ENCODE measurements at regions not wholly inside any gene's neighbourhood (a gene's known extent, or its start where the extent isn't known, plus 50 kb on each side); places are given as distances from the start of the nearest gene placed in this dataset.
"Not testable (repeated sequence)": the region's sequence is repeated elsewhere in the genome, so short reads cannot be mapped to it uniquely, and the experiment has no call there.

DNA sequence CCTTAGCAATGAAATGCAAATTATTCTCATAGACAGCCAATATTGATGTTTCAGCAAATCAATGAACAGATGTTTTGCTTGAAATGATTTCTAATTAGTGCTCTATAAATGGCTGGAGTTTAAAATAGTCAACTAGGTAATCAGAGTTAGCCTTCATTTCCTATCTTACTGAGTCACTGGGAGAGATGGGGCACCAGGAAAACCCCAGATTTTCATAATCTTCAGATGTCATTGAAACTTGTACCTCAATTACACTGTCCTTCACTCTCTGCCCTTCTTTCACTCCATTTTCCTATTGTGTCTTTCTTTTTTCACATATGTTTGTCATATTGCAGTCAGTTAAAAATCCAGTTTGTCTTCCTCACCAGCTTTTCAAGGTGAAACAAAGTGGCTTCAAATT, 92.7 kb downstream of the C12orf75 start:
- DNase-seq = no peak

DNA sequence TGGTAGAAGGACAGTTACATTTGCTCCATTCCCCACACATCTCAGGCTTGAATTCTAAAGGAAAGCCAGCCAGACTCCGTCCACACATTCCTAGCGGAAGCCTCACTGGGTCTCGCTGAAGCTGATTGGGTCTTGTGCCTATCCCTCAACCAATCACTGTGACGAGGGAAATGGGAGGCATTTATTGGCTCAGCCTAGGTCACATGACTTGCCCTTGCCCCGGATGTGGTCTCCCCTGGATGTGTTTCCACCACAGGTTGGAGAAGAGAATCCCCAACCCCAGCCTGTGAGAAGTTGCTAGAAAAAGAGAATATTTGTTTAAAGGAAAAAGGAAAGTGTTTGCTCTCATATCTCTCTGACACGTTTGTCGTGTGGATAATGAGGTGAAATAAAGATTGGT, 93.4 kb downstream of the C12orf75 start:
- DNase-seq = no peak

DNA sequence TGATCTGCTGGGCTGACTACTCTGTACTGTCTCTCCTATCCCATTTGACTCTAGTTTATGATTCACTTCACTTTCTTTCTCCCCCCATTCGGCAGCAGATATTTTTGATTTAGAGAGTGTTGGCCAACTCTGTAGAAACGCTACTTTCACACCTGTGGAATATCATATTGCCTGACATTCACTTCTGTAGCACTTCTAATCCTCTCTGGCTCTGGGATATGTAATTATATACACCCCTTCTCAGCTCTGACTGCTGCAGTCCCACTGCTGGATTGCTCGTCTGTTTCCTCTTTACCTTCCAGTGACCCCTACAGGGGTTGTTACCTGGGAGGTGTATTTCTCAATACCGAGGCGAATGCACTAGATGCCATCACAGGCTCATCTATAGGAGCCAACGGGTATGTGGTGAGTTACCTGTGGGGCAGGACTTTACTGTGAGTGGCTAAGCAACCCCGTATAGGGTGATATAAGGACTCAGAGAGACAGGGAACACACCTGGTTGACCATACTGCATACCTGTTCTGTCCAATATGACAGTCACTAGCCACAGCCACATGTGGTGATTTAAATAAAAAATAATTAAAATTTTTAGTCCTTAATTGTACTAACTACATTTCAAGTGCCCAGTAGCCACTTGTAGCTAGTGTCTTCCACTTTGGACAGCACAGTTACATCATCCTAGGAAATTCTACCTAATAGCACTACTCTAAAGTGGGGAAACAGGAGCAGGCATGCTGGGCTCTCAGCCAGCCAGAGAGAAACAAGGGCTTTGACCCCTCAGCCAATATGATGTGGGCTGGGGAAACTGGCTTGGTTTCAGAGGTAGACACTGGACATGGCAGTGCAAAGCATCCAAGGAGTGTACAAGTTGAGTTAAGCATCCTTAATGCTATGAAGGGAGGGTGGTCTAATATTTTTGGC, 95.0 kb downstream of the C12orf75 start:
- DNase-seq = no peak

DNA sequence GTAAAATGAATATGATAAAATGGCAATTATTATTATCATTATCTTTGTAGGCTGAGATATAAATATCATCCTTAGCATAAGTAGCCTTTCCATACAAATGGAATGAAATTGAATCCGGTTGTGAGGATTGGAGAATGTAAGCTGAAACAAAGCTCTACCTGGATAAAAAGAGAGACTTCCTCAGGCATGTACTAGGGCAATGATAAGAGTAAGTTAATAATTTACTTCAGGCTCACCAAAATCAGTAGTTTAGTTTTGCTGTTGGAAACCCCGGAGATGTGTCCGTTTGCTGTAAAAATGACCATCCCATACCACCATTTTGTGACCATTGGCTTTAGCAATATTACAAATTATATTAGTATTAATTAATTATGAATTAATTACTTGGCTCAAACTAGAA, 96.3 kb downstream of the C12orf75 start:
- no peak for DNase-seq

DNA sequence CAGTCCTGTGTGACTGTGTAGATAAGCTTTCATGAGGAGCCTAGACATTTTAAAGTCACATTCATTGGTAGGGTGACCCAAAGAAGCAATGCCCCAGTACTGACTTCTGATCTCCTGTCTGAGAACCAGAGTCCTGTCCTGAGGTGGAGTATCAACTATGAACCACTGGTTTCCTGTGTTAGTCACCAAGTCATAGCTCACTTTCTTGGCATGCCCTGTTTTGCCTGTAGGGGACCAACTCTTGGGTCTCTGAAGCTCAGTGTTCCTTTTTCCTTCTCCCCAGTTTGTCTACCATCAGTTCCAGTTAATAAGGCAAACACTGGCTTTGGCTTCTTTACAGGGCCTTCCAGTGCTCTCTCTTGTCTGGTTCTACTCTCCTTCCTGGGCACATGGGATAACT, 97.4 kb downstream of the C12orf75 start:
- DNase-seq = no peak

DNA sequence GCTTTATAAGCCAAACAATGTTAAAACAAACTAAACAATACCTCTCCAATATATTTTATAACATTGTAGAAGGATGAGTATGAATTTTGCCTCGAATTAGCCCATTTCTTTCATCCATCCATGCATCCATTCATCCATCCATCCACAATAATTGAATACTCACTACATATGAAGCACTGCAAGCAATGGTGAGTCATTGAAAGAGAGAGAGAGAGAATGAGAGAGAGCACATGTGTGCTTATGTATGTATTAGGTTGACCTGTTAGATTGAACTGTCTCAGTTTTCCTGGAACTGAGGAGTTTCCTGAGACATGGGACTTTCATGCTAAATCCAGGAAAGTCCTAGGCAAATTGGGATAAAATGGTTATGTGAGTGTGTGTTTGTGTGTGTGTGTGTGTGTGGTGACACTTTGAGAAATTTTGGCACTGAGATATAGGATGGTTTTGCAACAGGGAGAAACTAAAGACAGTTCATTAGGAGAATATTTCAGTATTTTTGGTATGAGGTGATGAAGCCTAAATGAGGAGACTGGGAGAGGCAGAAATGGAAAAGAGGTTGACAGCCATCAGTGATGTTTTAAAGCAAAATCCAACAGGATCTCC, 98.4 kb downstream of the C12orf75 start:
- no peak for DNase-seq

DNA sequence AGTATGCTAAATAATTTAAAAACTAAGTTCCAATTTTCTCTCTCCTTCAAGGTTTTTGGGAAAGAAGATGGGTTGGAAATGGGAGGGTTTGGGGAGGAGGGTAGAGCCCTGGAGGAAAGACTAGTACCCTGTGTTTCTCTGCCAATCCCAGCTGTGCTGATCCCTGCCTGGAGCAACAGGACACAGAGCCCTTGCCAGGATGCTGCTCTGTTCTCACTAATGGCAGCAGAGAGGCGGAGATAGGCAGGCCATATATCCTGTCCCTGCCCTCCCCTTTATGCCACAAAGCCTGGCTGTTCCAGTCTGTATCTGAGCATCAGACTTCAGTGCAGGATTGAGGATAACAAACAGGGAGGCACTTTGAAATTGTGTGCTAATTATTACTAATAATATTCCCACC, 99.0 kb downstream of the C12orf75 start:
- no peak for DNase-seq

DNA sequence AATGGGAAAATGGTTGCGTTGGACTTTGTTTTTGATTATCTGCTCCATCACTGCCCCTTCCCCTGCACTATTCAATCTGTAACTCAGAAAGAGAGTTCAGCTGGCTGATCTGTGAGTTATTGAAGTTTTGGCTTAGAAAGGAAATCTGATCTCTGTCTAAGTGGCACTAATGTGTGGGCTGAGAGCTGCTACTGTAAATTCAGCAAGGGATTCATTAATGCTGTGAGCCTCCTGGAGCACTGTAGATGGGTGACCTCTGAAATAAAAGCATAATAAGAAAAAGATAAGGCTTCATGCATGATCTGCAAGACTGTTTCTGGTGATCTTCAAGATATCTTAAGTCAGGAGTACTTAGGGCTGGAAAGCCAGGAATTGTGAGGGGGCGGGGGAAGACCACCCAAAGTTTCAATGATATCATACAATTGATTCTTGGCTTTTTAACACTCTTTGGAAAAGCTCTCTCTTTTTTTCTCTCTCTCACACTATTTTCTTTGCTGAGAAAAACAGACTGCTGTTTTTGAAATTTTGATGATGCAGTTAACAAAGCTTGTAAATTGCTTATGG, 101.1 kb downstream of the C12orf75 start:
- no peak for DNase-seq

DNA sequence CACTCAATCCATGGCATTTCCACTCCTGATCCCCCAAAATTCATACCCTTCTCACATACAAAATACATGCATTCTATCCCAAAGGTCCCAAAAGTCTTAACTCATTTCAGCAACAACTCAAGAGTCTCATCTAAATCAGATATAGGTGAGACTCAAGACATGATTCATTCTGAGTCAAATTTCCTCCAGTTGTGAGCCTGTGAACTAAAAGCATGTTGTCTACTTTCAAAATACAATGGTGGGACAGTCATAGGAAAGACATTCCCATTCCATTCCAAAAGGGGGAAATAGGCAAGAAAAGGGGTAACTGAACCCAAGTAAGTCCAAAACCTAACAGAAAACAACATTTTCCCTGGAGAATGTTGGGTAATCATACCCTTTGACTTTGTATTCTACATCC, 103.3 kb downstream of the C12orf75 start:
- DNase-seq = no peak

DNA sequence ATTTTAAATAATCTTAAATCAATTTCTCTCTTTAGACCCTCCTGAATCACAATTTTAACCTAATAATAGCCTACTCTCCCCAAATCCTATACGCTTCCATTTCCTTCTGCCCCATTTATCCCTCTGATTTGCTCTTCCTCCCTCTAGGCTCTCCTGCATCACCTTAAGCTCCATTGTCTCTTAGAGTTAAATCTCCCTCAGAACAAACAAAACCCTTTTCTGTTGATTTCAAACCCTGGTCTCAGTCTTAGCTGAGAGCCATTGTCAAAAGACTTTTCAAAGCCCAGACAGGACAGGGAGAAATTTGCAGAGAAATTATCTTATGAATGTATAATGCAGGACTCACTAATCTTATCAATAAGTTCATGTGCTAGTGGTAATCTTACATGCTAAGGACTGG, 106.1 kb downstream of the C12orf75 start:
- DNase-seq = no peak

DNA sequence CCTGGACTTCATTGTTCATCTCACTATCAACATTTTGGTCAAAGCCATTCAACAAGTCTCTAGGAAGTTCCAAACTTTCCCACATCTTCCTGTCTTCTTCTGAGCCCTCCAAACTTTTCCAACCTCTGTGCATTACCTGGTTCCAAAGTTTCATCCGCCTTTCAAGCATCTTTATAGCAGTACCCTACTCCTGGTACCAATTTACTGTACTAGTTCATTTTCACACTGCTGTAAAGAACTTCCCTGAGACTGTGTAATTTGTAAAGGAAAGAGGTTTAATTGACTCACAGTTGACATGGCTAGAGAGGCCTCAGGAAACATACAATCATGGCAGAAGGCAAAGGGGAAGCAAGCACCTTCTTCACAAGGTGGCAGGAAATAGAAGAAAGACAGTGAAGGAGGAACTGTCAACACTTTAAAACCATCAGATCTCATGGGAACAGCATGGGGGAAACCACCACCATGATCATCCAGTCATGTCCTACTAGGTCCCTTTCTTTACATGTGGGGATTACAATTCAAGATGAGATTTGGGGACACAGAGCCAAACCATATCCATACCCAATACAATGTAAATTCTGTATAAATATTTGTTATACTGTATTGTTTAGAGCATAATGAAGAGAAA, 109.7 kb downstream of the C12orf75 start:
- DNase-seq = no peak

DNA sequence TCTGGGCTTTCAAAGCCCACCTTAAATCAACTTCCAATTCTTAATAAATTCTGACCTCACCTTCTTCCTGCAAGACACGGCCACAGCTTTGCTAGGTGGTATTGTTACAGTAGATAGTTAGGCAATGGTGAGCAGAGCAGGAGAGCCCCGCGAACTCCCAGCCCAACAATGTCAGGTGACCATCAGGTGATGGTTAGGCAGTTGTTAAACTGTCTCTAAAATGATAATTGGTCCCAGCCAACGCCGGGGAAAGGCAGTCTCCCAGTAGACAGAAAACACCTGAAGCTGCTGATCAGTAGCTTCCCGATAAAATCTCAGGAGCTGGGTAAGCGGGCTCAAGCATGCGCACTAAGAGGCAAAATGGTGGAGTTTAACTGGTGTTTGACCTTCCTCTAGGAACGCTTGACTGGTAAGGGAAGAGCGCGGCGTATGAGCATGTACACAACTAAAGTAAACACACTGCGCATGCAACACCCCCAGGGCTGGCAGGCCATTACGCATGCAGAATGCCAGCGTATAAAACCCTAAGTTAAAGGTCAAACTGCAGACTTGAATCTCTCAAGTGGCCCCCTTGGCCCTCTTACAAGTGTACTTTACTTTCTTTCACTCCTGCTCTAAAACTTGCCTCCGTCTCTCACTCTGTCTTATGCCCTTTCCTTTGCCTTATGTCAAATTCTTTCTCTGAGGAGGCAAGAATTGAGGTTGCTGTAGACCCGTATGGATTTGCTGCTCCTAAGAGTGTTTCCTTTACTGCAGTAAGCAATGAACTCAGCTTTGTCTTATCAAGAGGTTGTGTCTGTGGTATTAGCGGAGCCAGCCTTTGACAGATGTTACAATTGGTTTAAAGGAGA, 113.5 kb downstream of the C12orf75 start:
- no peak for DNase-seq

DNA sequence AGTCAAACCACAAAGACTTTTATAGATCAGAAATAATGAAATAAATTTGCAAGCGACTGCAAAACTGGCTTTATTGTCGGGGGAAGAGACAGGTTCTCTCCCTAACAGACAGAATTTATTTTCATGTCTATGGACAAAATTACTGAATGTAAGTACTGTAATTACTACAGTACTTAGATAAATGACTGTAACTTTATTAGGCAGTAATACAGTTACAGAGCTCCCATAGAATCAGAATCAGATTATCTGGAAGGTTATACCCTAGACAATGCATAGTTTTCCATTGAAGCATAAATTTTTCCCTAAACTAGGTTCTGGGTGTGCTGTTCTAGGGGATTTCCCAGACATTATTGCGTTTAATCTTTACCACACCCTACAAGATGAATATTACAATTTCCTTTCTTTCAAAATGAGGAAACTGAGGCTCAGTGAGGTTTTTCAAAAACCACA, 114.2 kb downstream of the C12orf75 start:
- no peak for DNase-seq

DNA sequence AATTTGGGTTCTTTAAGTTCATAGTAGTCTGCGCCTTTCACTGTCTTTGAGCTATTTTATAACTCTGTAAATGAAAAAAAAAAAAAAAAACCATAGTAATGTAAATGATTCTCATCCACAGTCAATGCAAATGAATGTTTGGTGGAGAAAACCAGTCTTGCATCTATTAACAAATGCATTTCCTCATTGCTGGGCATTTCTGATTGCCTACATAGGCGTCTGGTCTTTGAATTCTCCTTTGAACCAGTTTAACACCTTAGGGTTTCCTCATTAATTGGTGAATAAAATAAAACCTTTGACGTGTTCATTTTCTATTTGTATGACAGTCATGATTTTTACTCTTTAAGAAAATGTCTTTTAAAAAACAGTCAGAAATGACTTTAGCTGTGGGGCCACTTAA, 114.8 kb downstream of the C12orf75 start:
- DNase-seq = no peak

DNA sequence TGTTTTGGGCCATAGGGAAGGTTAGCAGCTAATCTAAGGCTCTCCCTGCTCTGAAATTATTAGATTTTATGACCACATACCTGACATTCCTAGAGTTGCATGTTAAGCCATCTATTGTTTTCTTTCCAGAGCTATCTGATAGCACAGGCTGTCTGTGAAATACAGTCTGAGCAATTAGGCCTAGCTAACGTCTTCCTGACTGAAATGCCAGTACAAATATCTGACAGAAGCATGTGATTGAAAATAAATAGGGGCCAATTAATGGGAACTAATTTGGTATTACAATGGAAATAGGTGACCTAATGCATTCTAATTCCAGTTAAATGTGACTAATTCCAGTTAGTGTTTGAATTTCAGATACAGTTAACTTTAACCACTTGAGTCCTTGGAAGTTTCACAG, 115.2 kb downstream of the C12orf75 start:
- no peak for DNase-seq

DNA sequence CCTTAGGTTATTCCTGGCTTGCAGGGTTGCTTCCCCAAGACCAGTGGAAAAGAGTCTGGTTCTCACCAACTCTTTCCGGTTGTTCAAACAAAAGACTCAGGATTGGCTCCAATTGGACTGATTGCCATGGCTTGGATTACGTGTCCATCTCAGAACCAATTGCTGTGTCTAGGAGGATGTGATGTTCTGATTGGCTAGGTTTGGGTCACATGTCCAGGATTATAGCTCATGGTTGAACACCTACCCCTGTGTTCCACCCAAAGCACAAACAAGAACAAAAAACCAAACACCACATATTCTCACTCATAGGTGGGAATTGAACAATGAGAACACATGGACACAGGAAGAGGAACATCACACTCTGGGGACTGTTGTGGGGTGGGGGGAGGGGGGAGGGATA, 116.0 kb downstream of the C12orf75 start:
- not testable (repeated sequence) for DNase-seq

DNA sequence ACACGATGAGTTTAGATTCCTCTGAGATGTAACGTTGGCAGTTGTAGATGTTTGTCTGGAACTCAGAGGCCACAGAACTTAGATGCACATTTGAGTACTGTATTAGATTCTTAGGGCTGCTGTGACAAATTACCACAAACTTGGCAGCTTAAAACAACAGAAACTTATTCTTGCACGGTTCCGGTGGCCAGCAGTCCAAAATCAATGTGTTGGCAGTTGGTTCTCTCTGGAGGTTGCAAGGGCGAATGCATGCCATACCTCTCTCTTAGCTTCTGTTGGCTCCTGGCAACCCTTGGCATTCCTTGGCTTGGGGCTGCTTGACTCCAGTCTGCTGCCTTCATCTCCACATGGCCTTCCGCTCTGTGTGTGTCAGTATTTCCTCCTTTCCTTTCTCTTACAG, 118.9 kb downstream of the C12orf75 start:
- no peak for DNase-seq

DNA sequence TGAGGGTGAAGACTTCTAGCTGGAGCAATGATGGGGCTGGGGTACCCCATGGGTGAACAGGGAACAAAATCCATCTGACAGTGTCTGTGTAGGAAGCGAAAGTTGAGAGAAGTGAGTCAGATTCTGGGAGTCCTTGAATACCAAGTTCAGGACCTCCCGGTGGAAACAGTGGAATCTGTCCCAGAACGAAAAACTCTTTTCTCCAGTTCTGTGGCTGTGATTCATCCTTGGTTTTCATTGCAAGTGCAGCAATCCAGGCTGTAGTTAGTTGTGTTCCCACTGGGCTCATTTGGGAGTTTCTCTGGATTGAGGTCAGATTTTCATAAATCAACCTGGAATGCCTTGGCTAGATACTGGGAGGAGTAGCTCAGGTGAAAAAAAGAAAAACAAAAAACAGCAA, 120.7 kb downstream of the C12orf75 start:
- no peak for DNase-seq

DNA sequence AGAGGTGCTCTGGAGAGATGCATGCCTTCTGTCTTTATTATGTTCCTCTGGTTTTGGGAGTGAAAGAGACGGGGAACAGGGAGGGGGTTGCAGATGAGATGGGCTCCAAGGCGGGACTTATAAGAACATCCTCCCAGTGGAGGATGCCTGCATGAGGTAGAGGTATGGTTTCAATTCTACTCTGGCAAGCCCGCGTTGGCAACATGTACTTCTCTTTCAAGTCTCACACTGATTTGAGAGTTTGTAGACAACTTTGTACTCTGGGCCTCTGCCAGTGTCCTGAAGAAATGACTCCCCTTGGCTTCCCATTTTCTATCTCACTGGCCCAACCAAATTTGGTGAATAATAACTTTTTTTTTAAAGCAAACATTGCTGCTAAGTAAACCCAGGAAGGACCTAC, 121.3 kb downstream of the C12orf75 start:
- no peak for DNase-seq

DNA sequence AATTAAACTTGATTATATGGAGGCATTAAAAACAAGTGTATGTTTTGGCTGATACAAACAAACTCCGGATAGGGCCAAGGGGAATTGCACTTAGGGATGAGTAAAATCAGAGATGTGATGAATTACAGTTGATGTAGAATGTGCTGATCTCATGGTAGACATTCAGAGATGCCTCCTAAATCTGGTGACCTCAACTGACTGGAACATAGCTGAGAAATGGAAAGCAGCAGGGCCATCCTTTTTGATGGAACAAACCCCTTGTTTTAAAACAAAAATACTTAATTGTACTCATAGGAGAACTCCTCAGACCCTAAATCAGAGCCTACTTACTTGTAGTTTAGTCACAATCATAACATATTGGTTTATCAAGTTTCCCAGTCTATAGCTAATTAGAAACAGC, 122.8 kb downstream of the C12orf75 start:
- DNase-seq = no peak

DNA sequence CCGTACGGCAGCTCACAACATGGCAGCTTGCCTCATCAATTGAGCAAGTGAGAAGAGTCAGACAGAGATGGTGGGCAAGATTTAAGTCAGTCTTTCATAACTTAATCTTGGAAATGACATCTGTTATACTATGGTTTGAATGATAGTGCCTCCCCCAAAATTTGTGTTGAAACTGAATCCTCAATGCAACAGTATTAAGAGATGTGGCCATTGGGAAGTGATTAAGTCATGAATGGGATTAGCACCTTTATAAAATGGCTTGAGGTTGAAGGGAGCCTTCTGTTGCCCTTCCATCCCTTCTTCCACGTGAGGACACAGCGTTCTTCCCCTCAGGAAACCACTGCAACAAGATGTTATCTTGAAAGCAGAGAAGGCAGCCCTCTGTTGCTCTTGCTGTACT, 124.2 kb downstream of the C12orf75 start:
- no peak for DNase-seq

DNA sequence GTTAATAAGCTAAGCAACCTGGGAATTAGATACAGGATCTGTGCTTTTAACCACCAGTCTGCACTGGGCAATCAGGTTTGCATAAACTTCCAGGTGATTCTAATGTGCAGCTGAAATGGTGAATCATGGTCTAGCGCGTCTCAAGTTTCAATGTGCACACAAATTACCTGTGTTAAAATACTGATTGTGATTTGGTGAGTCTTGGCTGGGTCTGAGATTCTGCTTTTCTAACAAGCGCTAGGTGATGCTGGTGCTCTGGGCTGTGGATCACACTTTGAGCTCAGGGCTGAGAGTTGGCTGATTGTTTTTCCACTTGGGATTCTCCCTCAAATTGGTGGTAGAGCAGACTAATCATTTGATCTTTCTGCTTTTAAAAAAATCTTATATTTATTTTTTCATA, 124.8 kb downstream of the C12orf75 start:
- DNase-seq = no peak

DNA sequence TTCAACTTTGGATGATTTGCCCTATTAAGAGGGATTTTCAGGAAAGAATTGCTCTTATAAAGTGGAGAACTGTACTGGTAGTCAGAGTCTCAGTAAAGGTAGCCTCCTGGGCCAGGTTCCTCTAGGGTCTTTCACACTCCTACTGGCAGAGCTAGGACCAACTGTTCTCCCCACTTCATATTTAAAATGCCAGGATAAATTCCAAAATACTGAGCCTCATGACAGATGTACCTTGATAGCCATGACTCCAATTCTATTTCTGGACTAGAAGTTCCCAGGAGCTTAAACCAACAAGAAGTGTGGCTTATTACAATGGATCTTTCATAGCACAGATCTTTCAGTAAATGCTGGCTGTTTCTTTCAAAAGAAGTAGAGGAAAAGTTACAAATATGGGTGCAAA, 126.5 kb downstream of the C12orf75 start:
- DNase-seq = no peak

Measured in hippocampal formation (tissue), 2 donors.